HEK293 (cell line): ENCODE measurements at regions not wholly inside any gene's neighbourhood (a gene's known extent, or its start where the extent isn't known, plus 50 kb on each side); places are given as distances from the start of the nearest gene placed in this dataset.

Experiments used
- ZNF114 ChIP-seq: fragments of 450-650 bp; formaldehyde crosslinking; IDR thresholded peaks from 2 replicates; pipeline ENCODE4 v1.5.0; 2017; ENCODE audit warnings: missing biosample characterization, missing genetic modification characterization
- ZNF423 ChIP-seq: fragments of 450-650 bp; formaldehyde crosslinking; IDR thresholded peaks from 2 replicates; pipeline ENCODE4 v1.5.1; 2016; ENCODE audit warnings: missing biosample characterization, missing genetic modification characterization

GRCh38 chr1:30808067-30808662 lies 50.6 kb upstream of the LAPTM5 start:
- TF ChIP-seq ZNF423 (tag by site-specific recombination) (no peak), ZNF114 (no peak)
